HPDE6-E6E7 (cell line): ENCODE measurements at regions not wholly inside any gene's neighbourhood (a gene's known extent, or its start where the extent isn't known, plus 50 kb on each side); places are given as distances from the start of the nearest gene placed in this dataset.

Experiments used
- DNase-seq: peaks from one replicate; pipeline ENCODE4 v3.0.0; 2011; ENCODE audit warnings: missing footprints; ENCODE audit errors: extremely low spot score

- DNase-seq = no peak
Measured at GRCh38 chr12:108462686-108463085, 52.4 kb upstream of the FICD start.

GRCh38 chr12:108461058-108461660, 53.9 kb upstream of the FICD start:
- no peak for DNase-seq

GRCh38 chr12:108459149-108459548, 55.9 kb upstream of the FICD start:
- DNase-seq = no peak

GRCh38 chr12:108457734-108458361, 57.2 kb upstream of the FICD start:
- DNase-seq = no peak

GRCh38 chr12:108457006-108457733, 57.9 kb upstream of the FICD start:
- peak; percentile 53 for DNase-seq

- DNase-seq = no peak
Measured at GRCh38 chr12:108455706-108456105, 59.4 kb upstream of the FICD start.

- DNase-seq = no peak
Measured at GRCh38 chr12:108454539-108455139, 60.4 kb upstream of the FICD start.

GRCh38 chr12:108449478-108449877, 65.6 kb upstream of the FICD start:
- DNase-seq = no peak

GRCh38 chr12:108448246-108448645, 66.8 kb upstream of the FICD start:
- DNase-seq = no peak

GRCh38 chr12:108447168-108447832, 67.8 kb upstream of the FICD start:
- no peak for DNase-seq

GRCh38 chr12:108446766-108447165, 68.3 kb upstream of the FICD start:
- no peak for DNase-seq

- DNase-seq = no peak
Measured at GRCh38 chr12:108442910-108443309, 72.2 kb upstream of the FICD start.

GRCh38 chr12:108442067-108442466, 73.0 kb upstream of the FICD start:
- no peak for DNase-seq

GRCh38 chr12:108441549-108441948, 73.5 kb upstream of the FICD start:
- no peak for DNase-seq

- DNase-seq = no peak
Measured at GRCh38 chr12:108440736-108441135, 74.3 kb upstream of the FICD start.

- no peak for DNase-seq
Measured at GRCh38 chr12:108438667-108439066, 76.4 kb upstream of the FICD start.

- DNase-seq = no peak
Measured at GRCh38 chr12:108432423-108433121, 82.5 kb upstream of the FICD start.

GRCh38 chr12:108430926-108431325, 84.2 kb upstream of the FICD start:
- DNase-seq = no peak

GRCh38 chr12:108430245-108430644, 84.8 kb upstream of the FICD start:
- no peak for DNase-seq

GRCh38 chr12:108425238-108425795, 86.2 kb upstream of the CMKLR1 start:
- no peak for DNase-seq

GRCh38 chr12:108424816-108425215, 85.7 kb upstream of the CMKLR1 start:
- DNase-seq = no peak
